HG03457 (cell line): ENCODE measurements at regions not wholly inside any gene's neighbourhood (a gene's known extent, or its start where the extent isn't known, plus 50 kb on each side); places are given as distances from the start of the nearest gene placed in this dataset.
A peak's percentile ranks its signal among the peaks of the same experiment; 100 is the strongest.
"Not testable (repeated sequence)": the region's sequence is repeated elsewhere in the genome, so short reads cannot be mapped to it uniquely, and the experiment has no call there.

ENCODE experiments used
- ATAC-seq: cut with Tn5 transposase; IDR thresholded peaks from one replicate; pipeline ENCODE4 v1.9.1; 2021; ENCODE audit warnings: moderate number of reproducible peaks; ENCODE audit not compliant: unreplicated experiment

GRCh38 chr11:81634483-81634882, 1099.2 kb downstream of the FAM181B start:
- no peak for ATAC-seq

GRCh38 chr11:81602508-81602907, 1131.2 kb downstream of the FAM181B start:
- no peak for ATAC-seq

- no peak for ATAC-seq
These were observed 1137.0 kb downstream of the FAM181B start for GRCh38 chr11:81596704-81597103.

- no peak for ATAC-seq
These were observed 1148.2 kb downstream of the FAM181B start for GRCh38 chr11:81585390-81585933.

- ATAC-seq, result no peak
These were observed 1154.3 kb downstream of the FAM181B start for GRCh38 chr11:81579339-81579738.

GRCh38 chr11:81578571-81578970, 1155.1 kb downstream of the FAM181B start:
- no peak for ATAC-seq

GRCh38 chr11:81574301-81574700, 1159.4 kb downstream of the FAM181B start:
- no peak for ATAC-seq

GRCh38 chr11:81573367-81573766, 1160.3 kb downstream of the FAM181B start:
- no peak for ATAC-seq

- no peak for ATAC-seq
These were observed 1163.0 kb downstream of the FAM181B start for GRCh38 chr11:81570669-81571068.

- ATAC-seq, result no peak
These were observed 1163.7 kb downstream of the FAM181B start for GRCh38 chr11:81569999-81570398.

GRCh38 chr11:81568918-81569317, 1164.7 kb downstream of the FAM181B start:
- ATAC-seq, result no peak

GRCh38 chr11:81548123-81548522, 1185.5 kb downstream of the FAM181B start:
- ATAC-seq, result no peak

- ATAC-seq, result not testable (repeated sequence)
These were observed 1193.9 kb downstream of the FAM181B start for GRCh38 chr11:81539806-81540205.

- ATAC-seq, result no peak
These were observed 1218.1 kb downstream of the FAM181B start for GRCh38 chr11:81515566-81515965.

GRCh38 chr11:81497202-81497804, 1236.4 kb downstream of the FAM181B start:
- peak; percentile 74 for ATAC-seq

- ATAC-seq, result no peak
These were observed 1237.1 kb downstream of the FAM181B start for GRCh38 chr11:81496601-81497000.

- ATAC-seq, result no peak
These were observed 1237.9 kb downstream of the FAM181B start for GRCh38 chr11:81495699-81496292.

- no peak for ATAC-seq
These were observed 1239.2 kb downstream of the FAM181B start for GRCh38 chr11:81494431-81494830.

- ATAC-seq, result no peak
These were observed 1240.7 kb downstream of the FAM181B start for GRCh38 chr11:81492923-81493445.

GRCh38 chr11:81487109-81487508, 1246.6 kb downstream of the FAM181B start:
- ATAC-seq, result no peak

- no peak for ATAC-seq
These were observed 1249.5 kb downstream of the FAM181B start for GRCh38 chr11:81484196-81484595.

GRCh38 chr11:81477277-81477676, 1256.4 kb downstream of the FAM181B start:
- ATAC-seq, result no peak
